GM06990 (cell line): ENCODE measurements at regions not wholly inside any gene's neighbourhood (a gene's known extent, or its start where the extent isn't known, plus 50 kb on each side); places are given as distances from the start of the nearest gene placed in this dataset.
"Not testable (repeated sequence)": the region's sequence is repeated elsewhere in the genome, so short reads cannot be mapped to it uniquely, and the experiment has no call there.

ENCODE experiments used
- DNase-seq: peaks from one replicate; pipeline ENCODE4 v3.0.0-alpha.2; 2011; ENCODE audit not compliant: insufficient read length; ENCODE audit errors: extremely low read depth
- H3K27me3 ChIP-seq: replicated peaks from 2 replicates; pipeline ENCODE4 v1.6.0; 2011; ENCODE audit warnings: low read length; ENCODE audit not compliant: control insufficient read depth, insufficient read depth
- H3K36me3 ChIP-seq: 2 replicates; pipeline ENCODE4 v1.5.1; 2011; ENCODE audit warnings: low read length; ENCODE audit not compliant: control insufficient read depth, insufficient read depth
- H3K4me3 ChIP-seq: replicated peaks from 2 replicates; pipeline ENCODE4 v1.5.1; 2011; ENCODE audit warnings: low read depth, mild to moderate bottlenecking, control low read depth, low read length
- TF ChIP-seq, protein P1 (sequence below): IDR thresholded peaks from 2 replicates; pipeline ENCODE4 v1.5.1; 2011; ENCODE audit warnings: low read length, control low read depth, mild to moderate bottlenecking, inconsistent platforms; ENCODE audit not compliant: insufficient read depth, poor library complexity, severe bottlenecking

GRCh38 chr10:3323865-3324498, 151.4 kb upstream of the PITRM1 start:
- TF ChIP-seq, protein P1, sequence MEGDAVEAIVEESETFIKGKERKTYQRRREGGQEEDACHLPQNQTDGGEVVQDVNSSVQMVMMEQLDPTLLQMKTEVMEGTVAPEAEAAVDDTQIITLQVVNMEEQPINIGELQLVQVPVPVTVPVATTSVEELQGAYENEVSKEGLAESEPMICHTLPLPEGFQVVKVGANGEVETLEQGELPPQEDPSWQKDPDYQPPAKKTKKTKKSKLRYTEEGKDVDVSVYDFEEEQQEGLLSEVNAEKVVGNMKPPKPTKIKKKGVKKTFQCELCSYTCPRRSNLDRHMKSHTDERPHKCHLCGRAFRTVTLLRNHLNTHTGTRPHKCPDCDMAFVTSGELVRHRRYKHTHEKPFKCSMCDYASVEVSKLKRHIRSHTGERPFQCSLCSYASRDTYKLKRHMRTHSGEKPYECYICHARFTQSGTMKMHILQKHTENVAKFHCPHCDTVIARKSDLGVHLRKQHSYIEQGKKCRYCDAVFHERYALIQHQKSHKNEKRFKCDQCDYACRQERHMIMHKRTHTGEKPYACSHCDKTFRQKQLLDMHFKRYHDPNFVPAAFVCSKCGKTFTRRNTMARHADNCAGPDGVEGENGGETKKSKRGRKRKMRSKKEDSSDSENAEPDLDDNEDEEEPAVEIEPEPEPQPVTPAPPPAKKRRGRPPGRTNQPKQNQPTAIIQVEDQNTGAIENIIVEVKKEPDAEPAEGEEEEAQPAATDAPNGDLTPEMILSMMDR, result no peak
- Histone ChIP-seq H3K36me3 (no peaks in the 10 kb centered on the region), H3K27me3 (no peaks in the 10 kb centered on the region), H3K4me3 (no peak overlapping the region)
- DNase-seq, result no peak

DNA sequence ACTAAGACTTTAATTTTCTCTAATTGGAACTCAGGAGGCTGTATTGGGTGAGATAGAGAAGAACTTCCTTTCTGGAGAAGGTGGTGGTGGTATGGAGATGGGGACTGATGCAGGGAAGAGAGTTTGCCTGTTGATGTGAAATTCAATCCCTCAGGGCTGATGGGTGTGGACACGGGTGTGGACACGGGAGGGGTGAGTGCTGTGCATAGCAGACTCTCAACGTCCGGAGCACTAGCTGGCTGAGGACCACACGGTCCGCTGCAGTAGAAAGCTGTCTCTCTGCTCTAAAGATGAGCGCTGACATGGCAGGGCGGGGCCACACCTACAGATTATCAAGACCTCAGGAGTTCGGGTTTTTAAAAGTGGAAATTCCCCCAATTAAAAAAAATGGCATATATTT, 148.5 kb upstream of the PITRM1 start:
- no peak for DNase-seq
- TF ChIP-seq, protein P1, result no peak
- H3K4me3 ChIP-seq, result no peak overlapping the region

DNA sequence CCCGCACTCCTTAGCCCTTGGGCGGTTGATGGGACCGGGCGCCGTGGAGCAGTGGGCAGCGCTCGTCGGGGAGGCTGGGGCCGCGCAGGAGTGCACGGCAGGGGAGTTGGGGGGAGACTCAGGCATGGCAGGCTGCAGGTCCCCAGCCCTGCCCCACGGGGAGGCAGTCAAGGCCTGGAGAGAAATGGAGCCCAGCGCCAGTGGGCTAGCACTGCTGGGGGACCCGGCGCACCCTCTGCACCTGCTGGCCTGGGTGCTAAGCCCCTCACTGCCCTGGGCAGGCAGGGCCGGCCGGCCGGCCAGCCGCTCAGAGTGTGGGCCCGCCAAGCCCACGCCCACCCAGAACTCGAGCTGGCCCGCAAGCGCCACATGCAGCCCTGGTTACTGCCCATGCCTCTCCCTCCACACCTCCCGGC, 147.2 kb upstream of the PITRM1 start:
- Histone ChIP-seq H3K4me3 (no peak overlapping the region), H3K27me3 (no peaks in the 10 kb centered on the region), H3K36me3 (no peaks in the 10 kb centered on the region)
- TF ChIP-seq, protein P1, result no peak
- DNase-seq, result no peak

More for the DNA sequence above, 148.5 kb upstream of the PITRM1 start:
- no peaks in the 10 kb centered on the region for H3K36me3 ChIP-seq
- no peaks in the 10 kb centered on the region for H3K27me3 ChIP-seq

- not testable (repeated sequence) for H3K36me3 ChIP-seq, H3K27me3 ChIP-seq, DNase-seq, H3K4me3 ChIP-seq
Observed at GRCh38 chr10:3318480-3318807, 145.9 kb upstream of the PITRM1 start.

- not testable (repeated sequence) for DNase-seq
Observed at GRCh38 chr10:3317553-3318479, 145.2 kb upstream of the PITRM1 start.

GRCh38 chr10:3314445-3315085, 142.0 kb upstream of the PITRM1 start:
- not testable (repeated sequence) for H3K27me3 ChIP-seq, DNase-seq

More at GRCh38 chr10:3317553-3318479, 145.2 kb upstream of the PITRM1 start:
- H3K4me3 ChIP-seq, H3K27me3 ChIP-seq, H3K36me3 ChIP-seq: not testable (repeated sequence)

GRCh38 chr10:3313784-3314444, 141.3 kb upstream of the PITRM1 start:
- not testable (repeated sequence) for H3K27me3 ChIP-seq, H3K4me3 ChIP-seq, DNase-seq, H3K36me3 ChIP-seq

More at GRCh38 chr10:3314445-3315085, 142.0 kb upstream of the PITRM1 start:
- not testable (repeated sequence) for H3K36me3 ChIP-seq, H3K4me3 ChIP-seq
